ENCODE measurements at regions not wholly inside any gene's neighbourhood (a gene's known extent, or its start where the extent isn't known, plus 50 kb on each side); places are given as distances from the start of the nearest gene placed in this dataset.

DNA sequence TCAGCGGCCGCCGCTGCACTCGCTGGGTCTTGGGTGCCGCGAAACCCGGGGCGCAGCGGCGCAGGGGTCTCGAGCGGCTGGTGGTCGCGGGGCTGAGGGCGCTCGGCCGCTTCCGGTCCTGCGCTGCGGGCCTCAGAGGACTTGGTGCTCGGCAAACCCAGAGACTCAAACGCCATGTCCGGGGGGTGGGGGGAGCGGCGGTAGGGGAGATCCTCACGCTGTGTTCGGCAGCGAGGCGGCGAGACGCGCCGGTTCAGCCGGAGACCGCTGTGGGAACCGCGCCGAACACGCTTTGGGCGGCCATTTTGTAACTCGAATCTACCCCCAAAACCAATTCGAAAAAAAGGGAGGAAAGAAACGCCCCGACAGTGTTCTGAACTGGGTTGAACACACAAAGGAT, 317.5 kb upstream of the CDH18 start:
- TF ChIP-seq, protein P1, sequence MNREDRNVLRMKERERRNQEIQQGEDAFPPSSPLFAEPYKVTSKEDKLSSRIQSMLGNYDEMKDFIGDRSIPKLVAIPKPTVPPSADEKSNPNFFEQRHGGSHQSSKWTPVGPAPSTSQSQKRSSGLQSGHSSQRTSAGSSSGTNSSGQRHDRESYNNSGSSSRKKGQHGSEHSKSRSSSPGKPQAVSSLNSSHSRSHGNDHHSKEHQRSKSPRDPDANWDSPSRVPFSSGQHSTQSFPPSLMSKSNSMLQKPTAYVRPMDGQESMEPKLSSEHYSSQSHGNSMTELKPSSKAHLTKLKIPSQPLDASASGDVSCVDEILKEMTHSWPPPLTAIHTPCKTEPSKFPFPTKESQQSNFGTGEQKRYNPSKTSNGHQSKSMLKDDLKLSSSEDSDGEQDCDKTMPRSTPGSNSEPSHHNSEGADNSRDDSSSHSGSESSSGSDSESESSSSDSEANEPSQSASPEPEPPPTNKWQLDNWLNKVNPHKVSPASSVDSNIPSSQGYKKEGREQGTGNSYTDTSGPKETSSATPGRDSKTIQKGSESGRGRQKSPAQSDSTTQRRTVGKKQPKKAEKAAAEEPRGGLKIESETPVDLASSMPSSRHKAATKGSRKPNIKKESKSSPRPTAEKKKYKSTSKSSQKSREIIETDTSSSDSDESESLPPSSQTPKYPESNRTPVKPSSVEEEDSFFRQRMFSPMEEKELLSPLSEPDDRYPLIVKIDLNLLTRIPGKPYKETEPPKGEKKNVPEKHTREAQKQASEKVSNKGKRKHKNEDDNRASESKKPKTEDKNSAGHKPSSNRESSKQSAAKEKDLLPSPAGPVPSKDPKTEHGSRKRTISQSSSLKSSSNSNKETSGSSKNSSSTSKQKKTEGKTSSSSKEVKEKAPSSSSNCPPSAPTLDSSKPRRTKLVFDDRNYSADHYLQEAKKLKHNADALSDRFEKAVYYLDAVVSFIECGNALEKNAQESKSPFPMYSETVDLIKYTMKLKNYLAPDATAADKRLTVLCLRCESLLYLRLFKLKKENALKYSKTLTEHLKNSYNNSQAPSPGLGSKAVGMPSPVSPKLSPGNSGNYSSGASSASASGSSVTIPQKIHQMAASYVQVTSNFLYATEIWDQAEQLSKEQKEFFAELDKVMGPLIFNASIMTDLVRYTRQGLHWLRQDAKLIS (CRISPR knock-in tag; IDR thresholded peaks at IDR 0.05; ENCODE audit: borderline replicate concordance) = no peak
- TF ChIP-seq JUN (CRISPR knock-in tag; IDR thresholded peaks at IDR 0.05) (no peak), FOXJ3 (CRISPR knock-in tag; IDR thresholded peaks at IDR 0.05; ENCODE audit: borderline replicate concordance) (no peak), SP1 (CRISPR knock-in tag; conservative IDR thresholded peaks at IDR 0.05) (no peak), ATF1 (CRISPR knock-in tag; IDR thresholded peaks at IDR 0.05) (no peak)
- TF ChIP-seq, protein P2, sequence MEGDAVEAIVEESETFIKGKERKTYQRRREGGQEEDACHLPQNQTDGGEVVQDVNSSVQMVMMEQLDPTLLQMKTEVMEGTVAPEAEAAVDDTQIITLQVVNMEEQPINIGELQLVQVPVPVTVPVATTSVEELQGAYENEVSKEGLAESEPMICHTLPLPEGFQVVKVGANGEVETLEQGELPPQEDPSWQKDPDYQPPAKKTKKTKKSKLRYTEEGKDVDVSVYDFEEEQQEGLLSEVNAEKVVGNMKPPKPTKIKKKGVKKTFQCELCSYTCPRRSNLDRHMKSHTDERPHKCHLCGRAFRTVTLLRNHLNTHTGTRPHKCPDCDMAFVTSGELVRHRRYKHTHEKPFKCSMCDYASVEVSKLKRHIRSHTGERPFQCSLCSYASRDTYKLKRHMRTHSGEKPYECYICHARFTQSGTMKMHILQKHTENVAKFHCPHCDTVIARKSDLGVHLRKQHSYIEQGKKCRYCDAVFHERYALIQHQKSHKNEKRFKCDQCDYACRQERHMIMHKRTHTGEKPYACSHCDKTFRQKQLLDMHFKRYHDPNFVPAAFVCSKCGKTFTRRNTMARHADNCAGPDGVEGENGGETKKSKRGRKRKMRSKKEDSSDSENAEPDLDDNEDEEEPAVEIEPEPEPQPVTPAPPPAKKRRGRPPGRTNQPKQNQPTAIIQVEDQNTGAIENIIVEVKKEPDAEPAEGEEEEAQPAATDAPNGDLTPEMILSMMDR (IDR thresholded peaks at IDR 0.05) = no peak
